CD4-positive, alpha-beta T cell treated with Interleukin-21 for 1 hour (primary cell): ENCODE measurements at regions not wholly inside any gene's neighbourhood (a gene's known extent, or its start where the extent isn't known, plus 50 kb on each side); places are given as distances from the start of the nearest gene placed in this dataset.
A peak's percentile ranks its signal among the peaks of the same experiment; 100 is the strongest.
"Not testable (repeated sequence)": the region's sequence is repeated elsewhere in the genome, so short reads cannot be mapped to it uniquely, and the experiment has no call there.

Experiments
- DNase-seq: peaks from one replicate; pipeline ENCODE4 v3.0.0-alpha.2; 2020

GRCh38 chr2:87633287-87633963 lies 114.5 kb upstream of the PLGLB2 start:
- not testable (repeated sequence) for DNase-seq

- DNase-seq, result not testable (repeated sequence)
Observed at GRCh38 chr2:87634106-87634505, 113.8 kb upstream of the PLGLB2 start.

GRCh38 chr2:87634971-87635650 lies 112.8 kb upstream of the PLGLB2 start:
- not testable (repeated sequence) for DNase-seq

- DNase-seq, result not testable (repeated sequence)
Observed at GRCh38 chr2:87636246-87636645, 111.6 kb upstream of the PLGLB2 start.

- not testable (repeated sequence) for DNase-seq
Observed at GRCh38 chr2:87636735-87637134, 111.2 kb upstream of the PLGLB2 start.

- not testable (repeated sequence) for DNase-seq
Observed at GRCh38 chr2:87637249-87637990, 110.5 kb upstream of the PLGLB2 start.

- DNase-seq, result not testable (repeated sequence)
Observed at GRCh38 chr2:87638114-87638807, 109.6 kb upstream of the PLGLB2 start.

GRCh38 chr2:87638872-87639271 lies 109.0 kb upstream of the PLGLB2 start:
- DNase-seq, result not testable (repeated sequence)

- DNase-seq, result not testable (repeated sequence)
Observed at GRCh38 chr2:87639801-87640440, 108.0 kb upstream of the PLGLB2 start.

- DNase-seq, result not testable (repeated sequence)
Observed at GRCh38 chr2:87640961-87641563, 106.8 kb upstream of the PLGLB2 start.

GRCh38 chr2:87643165-87643564 lies 104.7 kb upstream of the PLGLB2 start:
- DNase-seq, result not testable (repeated sequence)

- peak; percentile 20 for DNase-seq
Observed at GRCh38 chr2:87647737-87648498, 100.0 kb upstream of the PLGLB2 start.

GRCh38 chr2:87648815-87649214 lies 99.1 kb upstream of the PLGLB2 start:
- not testable (repeated sequence) for DNase-seq

GRCh38 chr2:87649871-87650270 lies 98.0 kb upstream of the PLGLB2 start:
- DNase-seq, result not testable (repeated sequence)

GRCh38 chr2:87650837-87651236 lies 97.0 kb upstream of the PLGLB2 start:
- DNase-seq, result not testable (repeated sequence)

- not testable (repeated sequence) for DNase-seq
Observed at GRCh38 chr2:87651589-87651988, 96.3 kb upstream of the PLGLB2 start.

- not testable (repeated sequence) for DNase-seq
Observed at GRCh38 chr2:87653373-87653772, 94.5 kb upstream of the PLGLB2 start.

- not testable (repeated sequence) for DNase-seq
Observed at GRCh38 chr2:87654136-87654814, 93.6 kb upstream of the PLGLB2 start.

- not testable (repeated sequence) for DNase-seq
Observed at GRCh38 chr2:87657915-87658314, 90.0 kb upstream of the PLGLB2 start.

- DNase-seq, result not testable (repeated sequence)
Observed at GRCh38 chr2:87658357-87658756, 89.5 kb upstream of the PLGLB2 start.
